Panc1 (cell line): ENCODE measurements at regions not wholly inside any gene's neighbourhood (a gene's known extent, or its start where the extent isn't known, plus 50 kb on each side); places are given as distances from the start of the nearest gene placed in this dataset.

ENCODE experiments used
- ATAC-seq: fragments of 200-7000 bp; cut with Tn5 transposase; 2 replicates; pipeline ENCODE4 v1.9.1; 2020; ENCODE audit warnings: mild to moderate bottlenecking, moderate library complexity
- BruUV-seq: library from RNA; stranded (reverse); fragments of 400-500 nt; replicated peaks from 2 replicates; lab custom pipeline; 2021; lab: Mats Ljungman, UMichigan
- CTCF ChIA-PET: fragments of 300-600 bp; sonication (Branson Sonifier 250); formaldehyde crosslinking; loops from one replicate; lab custom pipeline; 2022; ENCODE audit warnings: antibody characterized with exemption; lab: Charles Lee
- POLR2A ChIA-PET: fragments of 300-600 bp; sonication (Branson Sonifier 250); formaldehyde crosslinking; loops from one replicate; lab custom pipeline; 2022; ENCODE audit warnings: antibody characterized with exemption; lab: Charles Lee
- DNase-seq: peaks from one replicate; pipeline ENCODE4 v3.0.0-alpha.2; 2010; ENCODE audit warnings: low read depth, low spot score
- H3K27ac ChIP-seq: 2 replicates; pipeline ENCODE4 v1.5.1; 2011; ENCODE audit warnings: mild to moderate bottlenecking, low read length, inconsistent platforms
- H3K27me3 ChIP-seq: fragments of 200-500 bp; sonication (Bioruptor generic); 2 replicates; pipeline ENCODE4 v1.6.0; 2014; ENCODE audit warnings: low read length, inconsistent platforms; ENCODE audit not compliant: control insufficient read depth, insufficient read depth
- H3K36me3 ChIP-seq: fragments of 200-500 bp; sonication (Bioruptor generic); 2 replicates; pipeline ENCODE4 v1.5.1; 2014; ENCODE audit warnings: inconsistent platforms, mild to moderate bottlenecking, low read length, moderate library complexity; ENCODE audit not compliant: control insufficient read depth, insufficient read depth
- H3K4me1 ChIP-seq: 2 replicates; pipeline ENCODE4 v1.5.1; 2011; ENCODE audit warnings: inconsistent platforms, mild to moderate bottlenecking, low read length, moderate library complexity; ENCODE audit not compliant: control insufficient read depth, insufficient read depth
- H3K4me3 ChIP-seq, 2 experiments: 2 replicates each; pipeline ENCODE4 v1.5.1; 2011 to 2012; ENCODE audit warnings: low read depth in 2 of 2, low read length in 2 of 2, mild to moderate bottlenecking in 2 of 2, inconsistent platforms in 1 of 2, moderate library complexity in 1 of 2
- H3K9me3 ChIP-seq: fragments of 200-500 bp; sonication (Bioruptor generic); 2 replicates; pipeline ENCODE4 v1.5.1; 2014; ENCODE audit warnings: low read depth, mild to moderate bottlenecking, inconsistent platforms, low read length, moderate library complexity; ENCODE audit not compliant: control insufficient read depth, insufficient read depth
- POLR2AphosphoS5 ChIP-seq: IDR thresholded peaks from 2 replicates; pipeline ENCODE4 v1.6.1; 2012; ENCODE audit warnings: mild to moderate bottlenecking, low read depth, low read length, moderate library complexity
- REST ChIP-seq, 2 experiments: IDR thresholded peaks; 2 replicates each; pipeline ENCODE4 v1.6.1; 2011 to 2012; ENCODE audit warnings: low read depth in 2 of 2, control low read depth in 1 of 2, low read length in 1 of 2, mild to moderate bottlenecking in 1 of 2, moderate library complexity in 1 of 2; ENCODE audit not compliant: insufficient read depth in 1 of 2
- SIN3A ChIP-seq: IDR thresholded peaks from 2 replicates; pipeline ENCODE4 v1.6.1; 2012; ENCODE audit warnings: low read depth, mild to moderate bottlenecking, low read length, moderate library complexity, borderline replicate concordance; ENCODE audit not compliant: insufficient read depth
- TCF7L2 ChIP-seq: IDR thresholded peaks from 2 replicates; pipeline ENCODE4 v1.6.1; 2011; ENCODE audit warnings: mild to moderate bottlenecking, low read depth, low read length, inconsistent platforms
- in situ Hi-C: cut with HindIII; loops from 2 replicates; pipeline ENCODE4 v1.10.0; 2016; ENCODE audit warnings: low sequenced_read_pairs, low pct_unique_long_range_greater_than_20kb
- intact Hi-C: fragments of 100-400 bp; cut with micrococcal nuclease; formaldehyde crosslinking; loops from one replicate; pipeline ENCODE4 v1.10.0; 2022; ENCODE audit not compliant: unreplicated experiment
- TF ChIP-seq, protein P1 (sequence below): fragments of 450-650 bp; IDR thresholded peaks from 2 replicates; pipeline ENCODE4 v1.5.1; 2017; ENCODE audit warnings: mild to moderate bottlenecking

DNA sequence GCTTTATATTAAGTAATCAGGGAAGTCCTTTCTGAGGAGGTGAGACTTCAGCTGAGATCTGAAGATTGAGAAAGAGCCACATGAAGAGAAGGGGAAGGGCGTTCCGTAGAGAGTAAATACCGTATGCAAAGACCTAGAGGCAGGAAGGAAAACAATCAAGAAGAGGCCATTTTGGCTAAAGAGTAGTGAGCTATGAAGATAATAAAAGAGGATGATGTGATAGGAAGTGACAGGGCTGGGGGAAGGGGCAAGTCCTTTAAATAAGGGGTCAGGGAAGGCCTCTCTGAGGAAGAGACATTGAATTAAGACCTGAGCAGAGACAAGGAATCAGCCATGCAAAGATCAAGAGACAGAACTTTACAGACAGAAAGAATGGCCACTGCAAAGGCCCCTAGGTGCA is 86.2 kb downstream of the ZIC3 start:
- H3K4me3 ChIP-seq, result no peak overlapping the region
- no peaks in the 10 kb centered on the region for H3K36me3 ChIP-seq
- in situ Hi-C loops (no loop called here), intact Hi-C loops (no loop called here)
- ATAC-seq (no peak), DNase-seq (no peak)
- no peaks in the 10 kb centered on the region for H3K4me1 ChIP-seq
- H3K9me3 ChIP-seq, result no peaks in the 10 kb centered on the region
- ChIA-PET CTCF (no interaction called here), POLR2A (no interaction called here)
- H3K27me3 ChIP-seq, result no peaks in the 10 kb centered on the region
- no peak overlapping the region for H3K27ac ChIP-seq
- BruUV-seq, result no TSS peak
- TF ChIP-seq, protein P1, sequence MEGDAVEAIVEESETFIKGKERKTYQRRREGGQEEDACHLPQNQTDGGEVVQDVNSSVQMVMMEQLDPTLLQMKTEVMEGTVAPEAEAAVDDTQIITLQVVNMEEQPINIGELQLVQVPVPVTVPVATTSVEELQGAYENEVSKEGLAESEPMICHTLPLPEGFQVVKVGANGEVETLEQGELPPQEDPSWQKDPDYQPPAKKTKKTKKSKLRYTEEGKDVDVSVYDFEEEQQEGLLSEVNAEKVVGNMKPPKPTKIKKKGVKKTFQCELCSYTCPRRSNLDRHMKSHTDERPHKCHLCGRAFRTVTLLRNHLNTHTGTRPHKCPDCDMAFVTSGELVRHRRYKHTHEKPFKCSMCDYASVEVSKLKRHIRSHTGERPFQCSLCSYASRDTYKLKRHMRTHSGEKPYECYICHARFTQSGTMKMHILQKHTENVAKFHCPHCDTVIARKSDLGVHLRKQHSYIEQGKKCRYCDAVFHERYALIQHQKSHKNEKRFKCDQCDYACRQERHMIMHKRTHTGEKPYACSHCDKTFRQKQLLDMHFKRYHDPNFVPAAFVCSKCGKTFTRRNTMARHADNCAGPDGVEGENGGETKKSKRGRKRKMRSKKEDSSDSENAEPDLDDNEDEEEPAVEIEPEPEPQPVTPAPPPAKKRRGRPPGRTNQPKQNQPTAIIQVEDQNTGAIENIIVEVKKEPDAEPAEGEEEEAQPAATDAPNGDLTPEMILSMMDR, result no peak
- TF ChIP-seq TCF7L2 (no peak), REST (IDR thresholded peaks at IDR 0.05; ENCODE audit: insufficient read depth in 1 of 2, low read depth in 2 of 2, low read length in 1 of 2) (no peak), SIN3A (no peak), POLR2AphosphoS5 (no peak)

- intact Hi-C loops, result no loop called here
- DNase-seq (no peak), ATAC-seq (no peak)
- CTCF ChIA-PET, result no interaction called here
- Histone ChIP-seq H3K36me3 (no peaks in the 10 kb centered on the region), H3K9me3 (no peaks in the 10 kb centered on the region), H3K27me3 (no peaks in the 10 kb centered on the region), H3K27ac (no peak overlapping the region), H3K4me3 (no peak overlapping the region), H3K4me1 (no peaks in the 10 kb centered on the region)
- POLR2A ChIA-PET, result no interaction called here
- in situ Hi-C loops, result no loop called here
- TF ChIP-seq SIN3A (no peak), REST (IDR thresholded peaks at IDR 0.05; ENCODE audit: insufficient read depth in 1 of 2, low read depth in 2 of 2, low read length in 1 of 2) (no peak), TCF7L2 (no peak)
- no TSS peak for BruUV-seq
Measured at GRCh38 chrX:137654481-137654880, 88.6 kb downstream of the ZIC3 start.
